ENCODE measurements at regions not wholly inside any gene's neighbourhood (a gene's known extent, or its start where the extent isn't known, plus 50 kb on each side); places are given as distances from the start of the nearest gene placed in this dataset.

- ChIA-PET RAD21 (ENCODE audit: low non-redundant PET in 1 of 2, low total read pairs in 2 of 2, uncharacterized antibody in 2 of 2, unreplicated experiment in 2 of 2) (no interaction called here), POLR2A (no interaction called here), CTCF (no interaction called here)
- ATAC-seq (no peak), DNase-seq (ENCODE audit: low read depth, low spot score) (no peak)
- TF ChIP-seq CEBPB (IDR thresholded peaks at IDR 0.05; ENCODE audit: low read depth) (no peak), JUND (IDR thresholded peaks at IDR 0.05) (no peak), ZBTB33 (IDR thresholded peaks at IDR 0.05; ENCODE audit: extremely low read depth, insufficient replicate concordance, low read length) (no peak), CTCF (IDR thresholded peaks at IDR 0.05 in 2 of 3, conservative IDR thresholded peaks at IDR 0.05 in 1 of 3; ENCODE audit: borderline replicate concordance in 1 of 3, insufficient read depth in 1 of 3, low read depth in 2 of 3, low read length in 2 of 3) (no peak), SRF (IDR thresholded peaks at IDR 0.05; ENCODE audit: low read depth) (no peak), EZH2 (IDR thresholded peaks at IDR 0.05) (no peak), SIN3A (IDR thresholded peaks at IDR 0.05; ENCODE audit: low read depth) (no peak), POLR2A (IDR thresholded peaks at IDR 0.05; ENCODE audit: borderline replicate concordance, extremely low read depth, insufficient read depth, insufficient read length) (no peak), POLR2AphosphoS5 (IDR thresholded peaks at IDR 0.05; ENCODE audit: low read depth, low read length) (no peak), EZH2phosphoT487 (IDR thresholded peaks at IDR 0.05; ENCODE audit: borderline replicate concordance) (no peak), SP1 (IDR thresholded peaks at IDR 0.05; ENCODE audit: low read depth) (no peak)
- Histone ChIP-seq H3K4me3 (replicated peaks in 1 of 2; ENCODE audit: low read depth in 1 of 2, low read length in 2 of 2) (no peak overlapping the region), H3K4me1 (ENCODE audit: control insufficient read depth in 1 of 2, insufficient read depth in 2 of 2, low read length in 2 of 2) (no peaks in the 10 kb centered on the region), H3K4me2 (ENCODE audit: low read length) (no peak overlapping the region), H2AFZ (ENCODE audit: low read depth, low read length, poor library complexity, severe bottlenecking) (no peak overlapping the region), H3K9ac (ENCODE audit: low read length) (no peak overlapping the region), H3K36me3 (ENCODE audit: control insufficient read depth in 1 of 2, insufficient read depth in 2 of 2, low read length in 2 of 2) (no peaks in the 10 kb centered on the region), H3K79me2 (ENCODE audit: insufficient read depth, low read length) (no peaks in the 10 kb centered on the region), H3K9me2 (ENCODE audit: insufficient read depth) (no peaks in the 10 kb centered on the region), H3K9me3 (ENCODE audit: control insufficient read depth in 1 of 2, insufficient read depth in 1 of 2, low read depth in 1 of 2, low read length in 2 of 2) (no peaks in the 10 kb centered on the region), H3K27me3 (ENCODE audit: insufficient read depth, low read length) (peaks cover 34% of the 10 kb centered on the region), H3K27ac (ENCODE audit: low read depth, low read length) (no peak overlapping the region), H4K20me1 (ENCODE audit: insufficient read depth) (no peaks in the 10 kb centered on the region)
- BruUV-seq (replicated peaks) = no TSS peak
- intact Hi-C loops (cut with micrococcal nuclease) = no loop called here
Measured at GRCh38 chr3:64454768-64455167, 229.5 kb upstream of the PRICKLE2 start.
